BE2C (cell line): ENCODE measurements at regions not wholly inside any gene's neighbourhood (a gene's known extent, or its start where the extent isn't known, plus 50 kb on each side); places are given as distances from the start of the nearest gene placed in this dataset.

Experiments
- DNase-seq: peaks from one replicate; pipeline ENCODE4 v3.0.0-alpha.2; 2020
- H3K27me3 ChIP-seq: fragments of 250-450 bp; sonication (Bioruptor Pico); 2 replicates; pipeline ENCODE4 v1.5.1; 2020; ENCODE audit warnings: mild to moderate bottlenecking
- H3K36me3 ChIP-seq: fragments of 250-450 bp; sonication (Bioruptor Pico); 2 replicates; pipeline ENCODE4 v1.5.1; 2020; ENCODE audit warnings: mild to moderate bottlenecking
- H3K4me1 ChIP-seq: fragments of 250-450 bp; sonication (Bioruptor Pico); 2 replicates; pipeline ENCODE4 v1.5.1; 2020
- H3K4me3 ChIP-seq: 2 replicates; pipeline ENCODE4 v1.5.1; 2011; ENCODE audit warnings: low read depth, low read length
- H3K9me3 ChIP-seq: fragments of 250-450 bp; sonication (Bioruptor Pico); 2 replicates; pipeline ENCODE4 v1.5.1; 2020
- CTCF ChIP-seq: IDR thresholded peaks from 2 replicates; pipeline ENCODE4 v1.5.1; 2012; ENCODE audit warnings: mild to moderate bottlenecking, low read depth, low read length

- no peaks in the 10 kb centered on the region for H3K27me3 ChIP-seq
- no peak for TF ChIP-seq CTCF
- no peaks in the 10 kb centered on the region for H3K36me3 ChIP-seq
- H3K4me1 ChIP-seq, result no peaks in the 10 kb centered on the region
- no peak for DNase-seq
- no peak overlapping the region for H3K4me3 ChIP-seq
- H3K9me3 ChIP-seq, result no peaks in the 10 kb centered on the region
Measured at GRCh38 chr12:72865921-72866320, 593.8 kb downstream of the TRHDE start.

- no peak for DNase-seq
- Histone ChIP-seq H3K36me3 (no peaks in the 10 kb centered on the region), H3K27me3 (no peaks in the 10 kb centered on the region), H3K9me3 (no peaks in the 10 kb centered on the region), H3K4me1 (no peaks in the 10 kb centered on the region), H3K4me3 (no peak overlapping the region)
- TF ChIP-seq CTCF, result no peak
Measured at GRCh38 chr12:72869024-72869423, 596.9 kb downstream of the TRHDE start.

- no peak for TF ChIP-seq CTCF
- no peaks in the 10 kb centered on the region for H3K9me3 ChIP-seq
- DNase-seq, result no peak
- H3K4me1 ChIP-seq, result no peaks in the 10 kb centered on the region
- H3K36me3 ChIP-seq, result no peaks in the 10 kb centered on the region
- H3K4me3 ChIP-seq, result no peak overlapping the region
- no peaks in the 10 kb centered on the region for H3K27me3 ChIP-seq
Measured at GRCh38 chr12:72872238-72872887, 600.2 kb downstream of the TRHDE start.

- no peaks in the 10 kb centered on the region for H3K4me1 ChIP-seq
- no peak overlapping the region for H3K4me3 ChIP-seq
- H3K27me3 ChIP-seq, result no peaks in the 10 kb centered on the region
- H3K36me3 ChIP-seq, result no peaks in the 10 kb centered on the region
- no peaks in the 10 kb centered on the region for H3K9me3 ChIP-seq
- no peak for TF ChIP-seq CTCF
- DNase-seq, result no peak
Measured at GRCh38 chr12:72872996-72873395, 600.8 kb downstream of the TRHDE start.

GRCh38 chr12:72876092-72876491, 603.9 kb downstream of the TRHDE start:
- H3K4me3 ChIP-seq, result no peak overlapping the region
- TF ChIP-seq CTCF, result no peak
- no peaks in the 10 kb centered on the region for H3K4me1 ChIP-seq
- H3K9me3 ChIP-seq, result no peaks in the 10 kb centered on the region
- DNase-seq, result no peak
- H3K27me3 ChIP-seq, result no peaks in the 10 kb centered on the region
- H3K36me3 ChIP-seq, result no peaks in the 10 kb centered on the region

GRCh38 chr12:72888693-72889092, 616.5 kb downstream of the TRHDE start:
- Histone ChIP-seq H3K4me1 (no peaks in the 10 kb centered on the region), H3K4me3 (no peak overlapping the region), H3K36me3 (no peaks in the 10 kb centered on the region), H3K9me3 (no peaks in the 10 kb centered on the region), H3K27me3 (no peaks in the 10 kb centered on the region)
- DNase-seq, result no peak
- no peak for TF ChIP-seq CTCF
